ENCODE measurements at regions not wholly inside any gene's neighbourhood (a gene's known extent, or its start where the extent isn't known, plus 50 kb on each side); places are given as distances from the start of the nearest gene placed in this dataset.

GRCh38 chr22:49229483-49230193 is 598.0 kb downstream of the BRD1 start:
- Histone ChIP-seq H2BK12ac (ENCODE audit: low read length) (no peak overlapping the region), H3K79me1 (ENCODE audit: low read depth, low read length) (no peaks in the 10 kb centered on the region), H3K9me3 (replicated peaks in 1 of 2; ENCODE audit: control insufficient read depth in 2 of 2, insufficient read depth in 1 of 2, low read depth in 1 of 2, low read length in 2 of 2) (no peaks in the 10 kb centered on the region), H3K23ac (ENCODE audit: low read depth, low read length, poor library complexity) (no peak overlapping the region), H3K36me3 (replicated peaks in 1 of 2; ENCODE audit: control insufficient read depth in 2 of 2, insufficient read depth in 2 of 2, low read length in 2 of 2) (no peaks in the 10 kb centered on the region), H3K14ac (ENCODE audit: low read length) (peak overlapping the region; percentile 10), H2AFZ (ENCODE audit: low read length) (no peak overlapping the region), H3K18ac (ENCODE audit: low read length) (no peak overlapping the region), H3K4me2 (ENCODE audit: insufficient read depth, low read length, poor library complexity, severe bottlenecking) (no peak overlapping the region), H3K4me3 (ENCODE audit: low read length in 2 of 2) (peak overlapping the region in 1 of 2 donors; percentile 33), H3K27me3 (ENCODE audit: control insufficient read depth in 3 of 3, insufficient read depth in 3 of 3, low read depth in 1 of 3, low read length in 3 of 3) (no peaks in the 10 kb centered on the region), H3K27ac (replicated peaks; ENCODE audit: low read length) (no peak overlapping the region), H3K4ac (ENCODE audit: low read length) (no peak overlapping the region), H4K91ac (ENCODE audit: low read depth, low read length, poor library complexity) (no peak overlapping the region), H2AK5ac (ENCODE audit: low read depth, low read length) (no peak overlapping the region), H3K9ac (ENCODE audit: low read depth, low read length, poor library complexity) (no peak overlapping the region), H3K4me1 (ENCODE audit: control insufficient read depth in 2 of 2, insufficient read depth in 1 of 2, low read depth in 1 of 2, low read length in 2 of 2) (peaks cover 0 to 11% of the 10 kb centered on the region in 2 donors), H2BK15ac (ENCODE audit: low read length) (no peak overlapping the region), H4K8ac (ENCODE audit: low read depth, low read length) (no peak overlapping the region), H2BK120ac (ENCODE audit: low read depth, low read length) (no peak overlapping the region), H2BK5ac (ENCODE audit: low read length) (no peak overlapping the region)
- no peak for DNase-seq (ENCODE audit: low spot score)
- WGBS, 2 donors (ENCODE audit: extremely low coverage in 2 of 2, insufficient read length in 2 of 2, insufficient replicate concordance in 1 of 2), result no CpG with 5 or more reads among the region's 10 CpGs

GRCh38 chr22:49228431-49229037 is 599.1 kb downstream of the BRD1 start:
- Histone ChIP-seq H2BK120ac (ENCODE audit: low read depth, low read length) (no peak overlapping the region), H3K27me3 (ENCODE audit: control insufficient read depth in 3 of 3, insufficient read depth in 3 of 3, low read depth in 1 of 3, low read length in 3 of 3) (no peaks in the 10 kb centered on the region), H3K23ac (ENCODE audit: low read depth, low read length, poor library complexity) (no peak overlapping the region), H3K14ac (ENCODE audit: low read length) (no peak overlapping the region), H3K4ac (ENCODE audit: low read length) (no peak overlapping the region), H3K18ac (ENCODE audit: low read length) (no peak overlapping the region), H3K36me3 (replicated peaks in 1 of 2; ENCODE audit: control insufficient read depth in 2 of 2, insufficient read depth in 2 of 2, low read length in 2 of 2) (no peaks in the 10 kb centered on the region), H3K9ac (ENCODE audit: low read depth, low read length, poor library complexity) (no peak overlapping the region), H4K91ac (ENCODE audit: low read depth, low read length, poor library complexity) (no peak overlapping the region), H3K79me1 (ENCODE audit: low read depth, low read length) (no peaks in the 10 kb centered on the region), H3K9me3 (replicated peaks in 1 of 2; ENCODE audit: control insufficient read depth in 2 of 2, insufficient read depth in 1 of 2, low read depth in 1 of 2, low read length in 2 of 2) (no peaks in the 10 kb centered on the region), H2BK15ac (ENCODE audit: low read length) (no peak overlapping the region), H4K8ac (ENCODE audit: low read depth, low read length) (no peak overlapping the region), H3K4me2 (ENCODE audit: insufficient read depth, low read length, poor library complexity, severe bottlenecking) (no peak overlapping the region), H3K4me1 (ENCODE audit: control insufficient read depth in 2 of 2, insufficient read depth in 1 of 2, low read depth in 1 of 2, low read length in 2 of 2) (peaks cover 0 to 10% of the 10 kb centered on the region in 2 donors), H3K27ac (replicated peaks; ENCODE audit: low read length) (no peak overlapping the region), H3K4me3 (ENCODE audit: low read length in 2 of 2) (no peak overlapping the region), H2BK5ac (ENCODE audit: low read length) (no peak overlapping the region), H2AK5ac (ENCODE audit: low read depth, low read length) (no peak overlapping the region), H2BK12ac (ENCODE audit: low read length) (no peak overlapping the region), H2AFZ (ENCODE audit: low read length) (no peak overlapping the region)
- no CpG with 5 or more reads among the region's 6 CpGs for WGBS, 2 donors (ENCODE audit: extremely low coverage in 2 of 2, insufficient read length in 2 of 2, insufficient replicate concordance in 1 of 2)
- DNase-seq (ENCODE audit: low spot score), result no peak

GRCh38 chr22:49227670-49228069 is 600.0 kb downstream of the BRD1 start:
- no CpG with 5 or more reads among the region's 6 CpGs for WGBS, 2 donors (ENCODE audit: extremely low coverage in 2 of 2, insufficient read length in 2 of 2, insufficient replicate concordance in 1 of 2)
- Histone ChIP-seq H3K18ac (ENCODE audit: low read length) (no peak overlapping the region), H3K27me3 (ENCODE audit: control insufficient read depth in 3 of 3, insufficient read depth in 3 of 3, low read depth in 1 of 3, low read length in 3 of 3) (no peaks in the 10 kb centered on the region), H2BK120ac (ENCODE audit: low read depth, low read length) (no peak overlapping the region), H3K9ac (ENCODE audit: low read depth, low read length, poor library complexity) (no peak overlapping the region), H3K4me1 (ENCODE audit: control insufficient read depth in 2 of 2, insufficient read depth in 1 of 2, low read depth in 1 of 2, low read length in 2 of 2) (peaks cover 0 to 9% of the 10 kb centered on the region in 2 donors), H3K14ac (ENCODE audit: low read length) (no peak overlapping the region), H3K36me3 (replicated peaks in 1 of 2; ENCODE audit: control insufficient read depth in 2 of 2, insufficient read depth in 2 of 2, low read length in 2 of 2) (no peaks in the 10 kb centered on the region), H3K27ac (replicated peaks; ENCODE audit: low read length) (no peak overlapping the region), H3K4me3 (ENCODE audit: low read length in 2 of 2) (no peak overlapping the region), H2AFZ (ENCODE audit: low read length) (no peak overlapping the region), H3K79me1 (ENCODE audit: low read depth, low read length) (no peaks in the 10 kb centered on the region), H2BK12ac (ENCODE audit: low read length) (no peak overlapping the region), H2BK5ac (ENCODE audit: low read length) (no peak overlapping the region), H3K23ac (ENCODE audit: low read depth, low read length, poor library complexity) (no peak overlapping the region), H4K8ac (ENCODE audit: low read depth, low read length) (no peak overlapping the region), H2AK5ac (ENCODE audit: low read depth, low read length) (no peak overlapping the region), H3K4me2 (ENCODE audit: insufficient read depth, low read length, poor library complexity, severe bottlenecking) (no peak overlapping the region), H3K4ac (ENCODE audit: low read length) (no peak overlapping the region), H4K91ac (ENCODE audit: low read depth, low read length, poor library complexity) (no peak overlapping the region), H2BK15ac (ENCODE audit: low read length) (no peak overlapping the region), H3K9me3 (replicated peaks in 1 of 2; ENCODE audit: control insufficient read depth in 2 of 2, insufficient read depth in 1 of 2, low read depth in 1 of 2, low read length in 2 of 2) (no peaks in the 10 kb centered on the region)
- DNase-seq (ENCODE audit: low spot score), result no peak

- H4K8ac ChIP-seq (ENCODE audit: low read depth, low read length), result no peak overlapping the region
- no peak overlapping the region for H2BK120ac ChIP-seq (ENCODE audit: low read depth, low read length)
- H2AFZ ChIP-seq (ENCODE audit: low read length), result no peak overlapping the region
- no peak overlapping the region for H2BK15ac ChIP-seq (ENCODE audit: low read length)
- no peak overlapping the region for H3K23ac ChIP-seq (ENCODE audit: low read depth, low read length, poor library complexity)
- H3K18ac ChIP-seq (ENCODE audit: low read length), result no peak overlapping the region
- H3K9me3 ChIP-seq (replicated peaks in 1 of 2; ENCODE audit: control insufficient read depth in 2 of 2, insufficient read depth in 1 of 2, low read depth in 1 of 2, low read length in 2 of 2), result no peaks in the 10 kb centered on the region
- no peak overlapping the region for H2BK12ac ChIP-seq (ENCODE audit: low read length)
- no peak overlapping the region for H3K14ac ChIP-seq (ENCODE audit: low read length)
- no peak overlapping the region for H2AK5ac ChIP-seq (ENCODE audit: low read depth, low read length)
- no peak for DNase-seq (ENCODE audit: low spot score)
- no peaks in the 10 kb centered on the region for H3K36me3 ChIP-seq (replicated peaks in 1 of 2; ENCODE audit: control insufficient read depth in 2 of 2, insufficient read depth in 2 of 2, low read length in 2 of 2)
- no peak overlapping the region for H3K4me2 ChIP-seq (ENCODE audit: insufficient read depth, low read length, poor library complexity, severe bottlenecking)
- no peak overlapping the region for H4K91ac ChIP-seq (ENCODE audit: low read depth, low read length, poor library complexity)
- no peak overlapping the region for H2BK5ac ChIP-seq (ENCODE audit: low read length)
- H3K4ac ChIP-seq (ENCODE audit: low read length), result no peak overlapping the region
- no peaks in the 10 kb centered on the region for H3K4me1 ChIP-seq (ENCODE audit: control insufficient read depth in 2 of 2, insufficient read depth in 1 of 2, low read depth in 1 of 2, low read length in 2 of 2)
- no CpG with 5 or more reads among the region's 6 CpGs for WGBS, 2 donors (ENCODE audit: extremely low coverage in 2 of 2, insufficient read length in 2 of 2, insufficient replicate concordance in 1 of 2)
- H3K27me3 ChIP-seq (ENCODE audit: control insufficient read depth in 3 of 3, insufficient read depth in 3 of 3, low read depth in 1 of 3, low read length in 3 of 3), result no peaks in the 10 kb centered on the region
- H3K4me3 ChIP-seq (ENCODE audit: low read length in 2 of 2), result no peak overlapping the region
- H3K79me1 ChIP-seq (ENCODE audit: low read depth, low read length), result no peaks in the 10 kb centered on the region
- H3K9ac ChIP-seq (ENCODE audit: low read depth, low read length, poor library complexity), result no peak overlapping the region
- H3K27ac ChIP-seq (replicated peaks; ENCODE audit: low read length), result no peak overlapping the region
These were observed 601.6 kb downstream of the BRD1 start for GRCh38 chr22:49226096-49226495.
